GM23338 (cell line): ENCODE measurements at regions not wholly inside any gene's neighbourhood (a gene's known extent, or its start where the extent isn't known, plus 50 kb on each side); places are given as distances from the start of the nearest gene placed in this dataset.
A peak's percentile ranks its signal among the peaks of the same experiment; 100 is the strongest.

Experiments
- ATAC-seq: fragments of 200-7000 bp; cut with Tn5 transposase; 3 replicates; pipeline ENCODE4 v1.9.1; 2020
- DNase-seq: peaks from one replicate; pipeline ENCODE4 v3.0.0-alpha.2; 2015; ENCODE audit warnings: low spot score
- H2AFZ ChIP-seq: fragments of 200-600 bp; sonication (generic); 2 replicates; pipeline ENCODE4 v1.8.0; 2016; ENCODE audit warnings: antibody characterized with exemption, mild to moderate bottlenecking, moderate library complexity
- H3F3A ChIP-seq: fragments of 200-600 bp; sonication (generic); replicated peaks from 2 replicates; pipeline ENCODE4 v1.8.0; 2017; ENCODE audit warnings: antibody characterized with exemption, mixed run types, low read depth
- H3K27ac ChIP-seq: fragments of 200-600 bp; sonication (generic); 2 replicates; pipeline ENCODE4 v1.6.1; 2016; ENCODE audit warnings: low read depth
- H3K27me3 ChIP-seq: fragments of 200-600 bp; sonication (generic); 2 replicates; pipeline ENCODE4 v1.8.0; 2016; ENCODE audit warnings: mild to moderate bottlenecking, mixed run types, moderate library complexity; ENCODE audit not compliant: insufficient read depth
- H3K36me3 ChIP-seq: fragments of 200-600 bp; sonication (generic); 2 replicates; pipeline ENCODE4 v1.8.0; 2016; ENCODE audit warnings: mild to moderate bottlenecking; ENCODE audit not compliant: insufficient read depth
- H3K4me1 ChIP-seq: fragments of 200-600 bp; sonication (generic); 2 replicates; pipeline ENCODE4 v1.8.0; 2016; ENCODE audit warnings: mild to moderate bottlenecking, moderate library complexity; ENCODE audit not compliant: insufficient read depth
- H3K4me2 ChIP-seq: fragments of 200-600 bp; sonication (generic); 2 replicates; pipeline ENCODE4 v1.7.1; 2017; ENCODE audit warnings: mixed run types
- H3K4me3 ChIP-seq: fragments of 200-600 bp; sonication (generic); 2 replicates; pipeline ENCODE4 v1.6.1; 2016; ENCODE audit warnings: mixed run types
- H3K79me2 ChIP-seq: fragments of 200-600 bp; sonication (generic); replicated peaks from 2 replicates; pipeline ENCODE4 v1.8.0; 2017; ENCODE audit warnings: mild to moderate bottlenecking; ENCODE audit not compliant: insufficient read depth
- H3K9me2 ChIP-seq: fragments of 200-600 bp; sonication (generic); 2 replicates; pipeline ENCODE4 v1.8.0; 2017; ENCODE audit not compliant: insufficient read depth
- H4K20me1 ChIP-seq: fragments of 200-600 bp; sonication (generic); replicated peaks from 2 replicates; pipeline ENCODE4 v1.8.0; 2017; ENCODE audit warnings: mild to moderate bottlenecking; ENCODE audit not compliant: insufficient read depth
- H3K27ac Mint-ChIP-seq: 2 replicates; pipeline ENCODE4 v1.8.0; 2020; ENCODE audit warnings: inconsistent platforms, mild to moderate bottlenecking, moderate library complexity, mixed read lengths
- H3K27me3 Mint-ChIP-seq: 3 replicates; pipeline ENCODE4 v1.8.0; 2022; ENCODE audit warnings: low read depth, mild to moderate bottlenecking, moderate library complexity, mixed read lengths, inconsistent platforms; ENCODE audit not compliant: insufficient read depth, poor library complexity
- H3K36me3 Mint-ChIP-seq: 3 replicates; pipeline ENCODE4 v1.8.0; 2021; ENCODE audit warnings: low read depth, mild to moderate bottlenecking, inconsistent platforms, moderate library complexity, mixed read lengths
- H3K4me1 Mint-ChIP-seq: 3 replicates; pipeline ENCODE4 v1.8.0; 2020; ENCODE audit warnings: mild to moderate bottlenecking, inconsistent platforms, mixed read lengths
- H3K4me3 Mint-ChIP-seq: 3 replicates; pipeline ENCODE4 v1.8.0; 2021; ENCODE audit warnings: moderate library complexity, mild to moderate bottlenecking, inconsistent platforms, mixed read lengths
- H3K9me3 Mint-ChIP-seq: 3 replicates; pipeline ENCODE4 v1.8.0; 2020; ENCODE audit warnings: moderate library complexity, mild to moderate bottlenecking, inconsistent platforms, mixed read lengths
- CREB1 ChIP-seq: fragments of 250-450 bp; sonication (Bioruptor Pico); IDR thresholded peaks from 2 replicates; pipeline ENCODE4 v1.5.0; 2020; ENCODE audit warnings: low read depth, mild to moderate bottlenecking, moderate library complexity
- EZH2phosphoT487 ChIP-seq: fragments of 200-600 bp; sonication (generic); IDR thresholded peaks from one replicate; pipeline ENCODE4 v1.8.1; 2018; ENCODE audit warnings: antibody characterized with exemption; ENCODE audit not compliant: unreplicated experiment
- JUNB ChIP-seq: IDR thresholded peaks from one replicate; pipeline ENCODE4 v1.6.1; 2016; ENCODE audit warnings: antibody characterized with exemption; ENCODE audit not compliant: unreplicated experiment
- POLR2AphosphoS5 ChIP-seq: IDR thresholded peaks from 2 replicates; pipeline ENCODE4 v1.6.1; 2016; ENCODE audit warnings: antibody characterized with exemption, low read depth
- STAT1 ChIP-seq: IDR thresholded peaks from one replicate; pipeline ENCODE4 v1.6.1; 2016; ENCODE audit warnings: antibody characterized with exemption; ENCODE audit not compliant: unreplicated experiment
- ZNF331 ChIP-seq: fragments of 250-450 bp; sonication (Bioruptor Pico); IDR thresholded peaks from 2 replicates; pipeline ENCODE4 v1.5.0; 2020; ENCODE audit warnings: low read depth, mild to moderate bottlenecking, moderate library complexity
- TF ChIP-seq, protein P1 (sequence below): IDR thresholded peaks from one replicate; pipeline ENCODE4 v1.6.1; 2018; ENCODE audit warnings: antibody characterized with exemption; ENCODE audit not compliant: unreplicated experiment

DNA sequence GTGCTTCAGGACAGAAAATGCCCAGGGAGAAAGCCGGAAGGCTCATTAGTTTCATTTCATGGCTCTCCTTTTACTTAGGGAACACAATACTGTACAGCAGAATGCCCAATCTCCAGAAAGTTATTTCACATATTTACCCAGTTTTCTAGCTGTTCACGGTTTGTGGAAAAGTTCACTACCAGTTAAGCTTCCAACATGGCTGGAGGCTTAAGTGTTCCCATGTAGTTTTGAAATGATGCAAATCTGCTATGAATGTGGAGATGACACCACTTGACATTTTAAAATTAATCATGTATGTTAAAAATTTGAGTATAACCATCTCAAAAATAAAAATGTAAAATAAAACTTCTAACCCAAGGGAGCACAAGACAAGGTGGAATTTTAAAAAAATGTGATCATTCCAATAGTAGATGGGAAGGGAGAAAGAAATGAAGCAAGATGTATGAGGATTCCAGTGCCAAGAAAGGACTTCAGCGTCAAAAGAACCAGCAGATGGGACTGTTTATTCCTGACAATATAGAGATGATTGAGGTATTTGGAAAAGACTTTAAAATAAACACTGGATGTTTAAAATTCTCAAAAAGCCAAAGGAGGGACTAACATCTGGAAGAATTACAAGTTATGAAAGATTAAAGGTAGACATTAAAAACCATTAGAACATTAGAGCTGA, 60.9 kb upstream of the OSR1 start:
- no peak for ATAC-seq
- Mint-ChIP-seq H3K27me3 (peaks cover 1% of the 10 kb centered on the region), H3K9me3 (no peaks in the 10 kb centered on the region), H3K27ac (no peak overlapping the region), H3K36me3 (no peaks in the 10 kb centered on the region), H3K4me3 (no peak overlapping the region), H3K4me1 (peaks cover 19% of the 10 kb centered on the region; the same call in 2 of the 3 replicates)
- Histone ChIP-seq H3K79me2 (no peaks in the 10 kb centered on the region), H3K4me2 (no peak overlapping the region), H3K9me2 (0 out of 2 replicates have a peak, but pooled peaks cover 4% of the 10 kb centered on the region), H3K27ac (no peak overlapping the region), H3K36me3 (no peaks in the 10 kb centered on the region), H3K27me3 (no peaks in the 10 kb centered on the region), H4K20me1 (no peaks in the 10 kb centered on the region), H2AFZ (no peak overlapping the region), H3K4me1 (0 out of 2 replicates have a peak, but pooled peaks cover 3% of the 10 kb centered on the region), H3F3A (no peaks in the 10 kb centered on the region), H3K4me3 (no peak overlapping the region)
- no peak for TF ChIP-seq STAT1
- TF ChIP-seq, protein P1, sequence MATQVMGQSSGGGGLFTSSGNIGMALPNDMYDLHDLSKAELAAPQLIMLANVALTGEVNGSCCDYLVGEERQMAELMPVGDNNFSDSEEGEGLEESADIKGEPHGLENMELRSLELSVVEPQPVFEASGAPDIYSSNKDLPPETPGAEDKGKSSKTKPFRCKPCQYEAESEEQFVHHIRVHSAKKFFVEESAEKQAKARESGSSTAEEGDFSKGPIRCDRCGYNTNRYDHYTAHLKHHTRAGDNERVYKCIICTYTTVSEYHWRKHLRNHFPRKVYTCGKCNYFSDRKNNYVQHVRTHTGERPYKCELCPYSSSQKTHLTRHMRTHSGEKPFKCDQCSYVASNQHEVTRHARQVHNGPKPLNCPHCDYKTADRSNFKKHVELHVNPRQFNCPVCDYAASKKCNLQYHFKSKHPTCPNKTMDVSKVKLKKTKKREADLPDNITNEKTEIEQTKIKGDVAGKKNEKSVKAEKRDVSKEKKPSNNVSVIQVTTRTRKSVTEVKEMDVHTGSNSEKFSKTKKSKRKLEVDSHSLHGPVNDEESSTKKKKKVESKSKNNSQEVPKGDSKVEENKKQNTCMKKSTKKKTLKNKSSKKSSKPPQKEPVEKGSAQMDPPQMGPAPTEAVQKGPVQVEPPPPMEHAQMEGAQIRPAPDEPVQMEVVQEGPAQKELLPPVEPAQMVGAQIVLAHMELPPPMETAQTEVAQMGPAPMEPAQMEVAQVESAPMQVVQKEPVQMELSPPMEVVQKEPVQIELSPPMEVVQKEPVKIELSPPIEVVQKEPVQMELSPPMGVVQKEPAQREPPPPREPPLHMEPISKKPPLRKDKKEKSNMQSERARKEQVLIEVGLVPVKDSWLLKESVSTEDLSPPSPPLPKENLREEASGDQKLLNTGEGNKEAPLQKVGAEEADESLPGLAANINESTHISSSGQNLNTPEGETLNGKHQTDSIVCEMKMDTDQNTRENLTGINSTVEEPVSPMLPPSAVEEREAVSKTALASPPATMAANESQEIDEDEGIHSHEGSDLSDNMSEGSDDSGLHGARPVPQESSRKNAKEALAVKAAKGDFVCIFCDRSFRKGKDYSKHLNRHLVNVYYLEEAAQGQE = no peak
- no peak for TF ChIP-seq ZNF331 (CRISPR knock-in tag)
- TF ChIP-seq CREB1 (CRISPR knock-in tag) = no peak
- no peak for TF ChIP-seq JUNB
- no peak for TF ChIP-seq POLR2AphosphoS5
- DNase-seq = no peak

DNA sequence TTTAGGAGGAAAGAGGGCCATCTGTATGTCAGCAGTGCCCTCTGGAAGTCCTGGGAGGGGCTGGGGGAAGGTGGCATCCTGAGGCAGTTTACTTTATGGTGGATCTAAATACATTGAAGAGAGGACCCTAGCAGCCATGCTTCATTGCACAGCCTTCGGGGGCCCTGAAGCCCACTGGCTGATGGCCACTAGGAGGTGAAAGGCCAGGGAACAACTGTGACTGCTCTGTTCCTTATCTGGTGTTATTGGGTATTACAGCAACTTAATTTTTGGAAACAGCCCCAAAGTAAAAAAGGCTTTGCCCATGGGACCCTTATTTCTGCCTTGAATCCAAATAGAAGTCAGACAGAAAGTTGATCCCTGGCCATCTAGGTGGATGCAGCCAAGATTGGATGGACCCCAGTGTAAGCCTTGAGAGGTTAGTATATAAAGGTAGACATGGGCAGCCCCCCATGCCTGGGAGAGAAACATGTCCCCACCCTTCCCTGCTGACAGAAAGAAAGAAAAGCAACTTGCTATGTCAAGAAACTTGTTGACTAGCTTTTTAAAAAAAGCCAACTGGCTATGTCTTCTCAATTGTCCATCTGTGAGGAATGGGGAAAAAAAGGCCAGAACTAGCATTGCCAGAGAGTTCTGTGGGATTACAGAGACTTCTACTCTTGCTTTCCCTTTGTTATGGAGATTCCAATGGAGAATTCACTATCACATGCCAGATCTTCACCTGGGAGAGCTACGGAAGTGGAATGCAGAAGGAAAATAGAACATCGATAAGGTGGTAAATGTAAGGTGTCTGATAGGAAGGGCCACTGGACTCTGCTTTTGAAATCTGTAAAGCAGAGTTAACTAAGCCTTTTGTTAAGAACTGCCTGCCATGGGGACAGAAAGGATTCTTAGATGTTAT, 58.6 kb upstream of the OSR1 start:
- peaks cover 16% of the 10 kb centered on the region; the same call in 2 of the 3 replicates for H3K4me1 Mint-ChIP-seq
- Histone ChIP-seq H3F3A (no peaks in the 10 kb centered on the region), H3K4me3 (no peak overlapping the region), H2AFZ (0 out of 2 replicates have a peak overlapping the region, but pooled peaks have one; percentile 2), H3K4me1 (0 out of 2 replicates have a peak, but pooled peaks cover 3% of the 10 kb centered on the region), H3K27ac (no peak overlapping the region), H3K27me3 (no peaks in the 10 kb centered on the region), H3K4me2 (no peak overlapping the region), H4K20me1 (no peaks in the 10 kb centered on the region), H3K36me3 (no peaks in the 10 kb centered on the region), H3K9me2 (0 out of 2 replicates have a peak, but pooled peaks cover 4% of the 10 kb centered on the region), H3K79me2 (no peaks in the 10 kb centered on the region)
- DNase-seq = peak; percentile 27
- H3K27ac Mint-ChIP-seq = no peak overlapping the region
- no peaks in the 10 kb centered on the region for H3K36me3 Mint-ChIP-seq
- no peaks in the 10 kb centered on the region for H3K27me3 Mint-ChIP-seq
- ATAC-seq = peak; percentile 32; the same call in 1 of the 3 replicates
- no peak overlapping the region for H3K4me3 Mint-ChIP-seq
- no peaks in the 10 kb centered on the region for H3K9me3 Mint-ChIP-seq
- TF ChIP-seq, protein P1 = no peak
- TF ChIP-seq EZH2phosphoT487 = no peak
